Lung (tissue), 11 donors: ENCODE measurements at regions not wholly inside any gene's neighbourhood (a gene's known extent, or its start where the extent isn't known, plus 50 kb on each side); places are given as distances from the start of the nearest gene placed in this dataset.

Experiments used
- ATAC-seq: fragments of 200-7000 bp; cut with Tn5 transposase; one replicate; pipeline ENCODE4 v1.9.1; 2020; ENCODE audit warnings: moderate number of reproducible peaks; ENCODE audit not compliant: insufficient read depth, low FRiP score
- DNase-seq, 3 donors: peaks; one replicate each; pipeline ENCODE4 v3.0.0-alpha.2; 2013 to 2017
- H3K27ac ChIP-seq, 2 donors: one replicate each; pipeline ENCODE4 v1.5.1; 2013; ENCODE audit warnings: mild to moderate bottlenecking in 2 of 2, moderate library complexity in 2 of 2, control low read depth in 1 of 2, inconsistent platforms in 1 of 2, low read depth in 1 of 2, low read length in 1 of 2
- H3K27me3 ChIP-seq, 3 donors: one replicate each; pipeline ENCODE4 v1.5.1; 2013; ENCODE audit warnings: low read length in 2 of 3; ENCODE audit not compliant: control insufficient read depth in 3 of 3, insufficient read depth in 3 of 3
- H3K36me3 ChIP-seq, 4 donors: one replicate each; pipeline ENCODE4 v1.5.1; 2013; ENCODE audit warnings: low read length in 4 of 4, mild to moderate bottlenecking in 1 of 4, moderate library complexity in 1 of 4; ENCODE audit not compliant: control insufficient read depth in 4 of 4, insufficient read depth in 4 of 4
- H3K4me1 ChIP-seq, 5 donors: one replicate each; pipeline ENCODE4 v1.5.1; 2013; ENCODE audit warnings: low read length in 5 of 5, mild to moderate bottlenecking in 2 of 5, moderate library complexity in 1 of 5; ENCODE audit not compliant: control insufficient read depth in 5 of 5, insufficient read depth in 5 of 5
- H3K4me3 ChIP-seq: one replicate; pipeline ENCODE4 v1.5.1; 2013; ENCODE audit warnings: mild to moderate bottlenecking, control low read depth, moderate library complexity
- H3K9ac ChIP-seq, 2 donors: one replicate each; pipeline ENCODE4 v1.5.1; 2013; ENCODE audit warnings: low read length in 2 of 2, control low read depth in 1 of 2; ENCODE audit not compliant: insufficient read depth in 1 of 2
- H3K9me3 ChIP-seq, 4 donors: one replicate each; pipeline ENCODE4 v1.5.1; 2013; ENCODE audit warnings: low read length in 3 of 4, mild to moderate bottlenecking in 1 of 4, moderate library complexity in 1 of 4; ENCODE audit not compliant: control insufficient read depth in 4 of 4, insufficient read depth in 3 of 4
- CTCF ChIP-seq: IDR thresholded peaks from 2 replicates; pipeline ENCODE4 v1.5.1; 2012; ENCODE audit warnings: mild to moderate bottlenecking; ENCODE audit errors: control extremely low read depth, extremely low read depth
- WGBS, 2 donors: extraction: QIAGEN DNeasy Blood & Tissue Kit; methylation state at CpG; one replicate each; pipeline ENCODE4 v1.1.7; 2013; 5-methylcytosine and 5-hydroxymethylcytosine counted together
- donor health status: control.
- donor health status: control.
- donor health status: Bipolar disorder and iron deficiency.
- donor health status: healthy.
- donor health status: DM: yes; HTN: yes; CAD: no.

- 83 to 88% methylated on average over 19 of the region's 19 CpGs for WGBS, 2 donors
- ATAC-seq (no peak), DNase-seq (peak in 1 of 3 donors; percentile 6)
- Histone ChIP-seq H3K36me3 (no peaks in the 10 kb centered on the region), H3K4me1 (no peaks in the 10 kb centered on the region), H3K27ac (no peak overlapping the region), H3K9me3 (no peaks in the 10 kb centered on the region), H3K9ac (no peak overlapping the region), H3K27me3 (no peaks in the 10 kb centered on the region), H3K4me3 (no peak overlapping the region)
- no peak for TF ChIP-seq CTCF
Measured at GRCh38 chr11:134527382-134528243, 115.6 kb upstream of the B3GAT1 start.

DNA sequence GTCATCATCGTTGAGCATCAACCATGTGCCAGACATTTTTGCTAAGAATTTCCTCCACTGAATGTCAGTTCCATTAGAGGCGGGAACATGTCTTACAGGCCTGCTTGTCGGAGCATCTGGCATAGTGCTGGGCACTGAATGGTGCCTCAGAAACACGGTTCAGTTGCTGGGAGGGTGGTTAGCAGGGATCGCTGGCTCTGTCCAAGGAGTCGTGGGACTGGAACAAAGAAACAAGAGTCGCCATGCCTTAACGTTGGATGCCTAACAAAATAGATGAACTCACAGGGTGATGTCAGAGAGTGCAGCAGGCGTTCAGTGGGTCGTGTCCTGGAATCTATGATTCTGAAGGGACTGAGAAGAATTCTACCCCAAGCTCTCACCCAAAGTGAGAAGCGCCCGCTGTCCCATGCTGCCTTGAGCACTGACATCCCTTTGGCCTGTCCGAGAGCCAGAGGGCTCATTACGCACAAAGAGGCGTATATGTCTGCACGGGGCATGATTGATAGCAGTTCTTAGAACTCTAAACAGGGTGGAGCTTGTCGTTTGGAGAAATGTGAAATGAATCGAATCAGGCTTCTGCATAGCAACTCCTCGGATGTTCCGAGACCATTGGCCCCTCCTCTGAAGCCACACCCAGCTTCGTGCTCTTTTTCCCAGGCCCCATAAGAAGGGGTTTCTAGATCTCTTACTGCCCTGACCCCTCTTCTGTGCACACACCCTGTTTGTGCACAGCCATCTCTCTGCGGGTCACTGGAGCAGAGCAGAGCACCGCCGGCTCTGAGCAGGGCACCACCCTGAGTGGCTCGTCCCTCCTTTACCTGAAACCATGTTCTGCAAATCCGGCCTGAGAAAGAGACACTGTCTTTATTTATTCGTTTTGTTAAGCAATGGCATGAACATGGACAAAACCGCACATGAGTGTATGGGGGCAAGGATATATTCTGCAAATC lies 113.1 kb upstream of the B3GAT1 start:
- DNase-seq (no peak), ATAC-seq (no peak)
- no peak overlapping the region for H3K4me3 ChIP-seq
- 89 to 92% methylated on average over 28 of the region's 28 CpGs for WGBS, 2 donors
- no peaks in the 10 kb centered on the region for H3K27me3 ChIP-seq
- H3K27ac ChIP-seq: no peak overlapping the region
- peaks cover 0 to 4% (median 0%) of the 10 kb centered on the region in 4 donors for H3K9me3 ChIP-seq
- H3K4me1 ChIP-seq: no peaks in the 10 kb centered on the region
- no peaks in the 10 kb centered on the region for H3K36me3 ChIP-seq
- no peak overlapping the region for H3K9ac ChIP-seq
- TF ChIP-seq CTCF: no peak

DNA sequence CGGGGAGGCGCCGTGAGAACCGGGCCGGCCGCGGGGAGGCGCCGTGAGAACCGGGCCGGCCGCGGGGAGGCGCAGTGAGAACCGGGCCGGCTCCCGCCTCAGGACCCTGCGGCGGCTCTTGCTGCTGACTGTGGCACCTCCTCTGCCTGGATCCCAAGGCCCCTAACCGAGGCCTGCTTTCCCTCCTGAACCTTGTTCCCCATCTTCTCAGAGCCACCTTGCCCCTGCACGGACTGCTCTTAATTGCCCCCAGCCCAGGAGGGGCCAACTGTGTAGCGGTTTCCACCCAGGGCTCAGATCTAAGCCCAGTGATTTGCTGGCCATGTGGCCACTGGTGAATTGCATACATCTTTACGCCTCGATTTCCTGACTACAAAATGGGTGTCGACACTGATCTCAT lies 112.2 kb upstream of the B3GAT1 start:
- Histone ChIP-seq H3K27me3 (no peaks in the 10 kb centered on the region), H3K27ac (no peak overlapping the region), H3K9me3 (peaks cover 0 to 4% (median 0%) of the 10 kb centered on the region in 4 donors), H3K4me3 (no peak overlapping the region), H3K9ac (no peak overlapping the region), H3K4me1 (no peaks in the 10 kb centered on the region), H3K36me3 (no peaks in the 10 kb centered on the region)
- ATAC-seq: no peak
- no peak for DNase-seq
- WGBS, 2 donors: 88 to 93% methylated on average over 17 to 25 of the region's 25 CpGs
- TF ChIP-seq CTCF: no peak
